GM12891 (cell line): ENCODE measurements at regions not wholly inside any gene's neighbourhood (a gene's known extent, or its start where the extent isn't known, plus 50 kb on each side); places are given as distances from the start of the nearest gene placed in this dataset.

Experiments used
- DNase-seq: peaks from one replicate; pipeline ENCODE4 v3.0.0; 2011; ENCODE audit warnings: low spot score; ENCODE audit not compliant: insufficient read length
- FAIRE-seq: peaks from 2 replicates; lab custom pipeline; 2011; peaks lifted over from hg19 to GRCh38; lab: Jason Lieb, UNC
- PAX5 ChIP-seq: IDR thresholded peaks from 2 replicates; pipeline ENCODE4 v1.6.1; 2011; ENCODE audit warnings: low read length, moderate library complexity, mild to moderate bottlenecking; ENCODE audit not compliant: insufficient read depth, severe bottlenecking
- POLR2A ChIP-seq: IDR thresholded peaks from 2 replicates; pipeline ENCODE4 v1.6.1; 2011; ENCODE audit warnings: low read depth, low read length, control low read depth
- POLR2AphosphoS5 ChIP-seq: IDR thresholded peaks from 2 replicates; pipeline ENCODE4 v1.6.1; 2011; ENCODE audit warnings: low read depth, low read length, control low read depth
- POU2F2 ChIP-seq: IDR thresholded peaks from 2 replicates; pipeline ENCODE4 v1.6.1; 2011; ENCODE audit warnings: low read depth, mild to moderate bottlenecking, control low read depth, low read length, moderate library complexity
- SPI1 ChIP-seq: IDR thresholded peaks from 2 replicates; pipeline ENCODE4 v1.6.1; 2011; ENCODE audit warnings: low read depth, low read length, control low read depth
- TAF1 ChIP-seq: IDR thresholded peaks from 2 replicates; pipeline ENCODE4 v1.6.1; 2011; ENCODE audit warnings: low read depth, low read length, control low read depth

DNA sequence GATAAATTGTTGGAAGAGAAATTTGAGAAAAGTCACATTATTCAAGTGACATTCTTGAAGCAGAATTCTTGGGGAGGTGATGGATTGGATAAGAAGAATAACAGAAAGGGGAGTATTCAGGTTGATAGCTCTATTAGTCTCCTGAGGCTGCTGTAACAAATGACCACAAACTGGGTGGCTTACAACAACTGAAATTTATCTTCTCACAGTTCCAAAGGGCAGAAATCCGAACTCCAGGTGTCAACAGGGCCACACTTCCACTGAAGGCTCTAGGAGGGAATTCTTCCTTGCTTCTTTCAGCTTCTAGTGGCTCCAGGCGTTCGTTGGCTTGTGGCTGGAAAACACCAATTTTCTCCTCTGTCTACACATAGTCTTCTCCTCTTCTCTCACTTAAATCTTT lies 99.8 kb downstream of the TES start:
- no peak for TF ChIP-seq PAX5
- no peak for TF ChIP-seq POU2F2
- no peak for TF ChIP-seq TAF1
- no peak for TF ChIP-seq POLR2A
- no peak for TF ChIP-seq POLR2AphosphoS5
- no peak for TF ChIP-seq SPI1
- FAIRE-seq (no peak), DNase-seq (no peak)

GRCh38 chr7:116311259-116311658 lies 100.9 kb downstream of the TES start:
- no peak for TF ChIP-seq SPI1
- TF ChIP-seq PAX5 = no peak
- no peak for TF ChIP-seq POLR2AphosphoS5
- no peak for TF ChIP-seq POU2F2
- TF ChIP-seq TAF1 = no peak
- no peak for TF ChIP-seq POLR2A
- FAIRE-seq (no peak), DNase-seq (no peak)

GRCh38 chr7:116311816-116312471 lies 101.6 kb downstream of the TES start:
- TF ChIP-seq POLR2A (no peak), TAF1 (no peak), SPI1 (no peak), PAX5 (no peak), POU2F2 (no peak), POLR2AphosphoS5 (no peak)
- FAIRE-seq = no peak
- DNase-seq = no peak

DNA sequence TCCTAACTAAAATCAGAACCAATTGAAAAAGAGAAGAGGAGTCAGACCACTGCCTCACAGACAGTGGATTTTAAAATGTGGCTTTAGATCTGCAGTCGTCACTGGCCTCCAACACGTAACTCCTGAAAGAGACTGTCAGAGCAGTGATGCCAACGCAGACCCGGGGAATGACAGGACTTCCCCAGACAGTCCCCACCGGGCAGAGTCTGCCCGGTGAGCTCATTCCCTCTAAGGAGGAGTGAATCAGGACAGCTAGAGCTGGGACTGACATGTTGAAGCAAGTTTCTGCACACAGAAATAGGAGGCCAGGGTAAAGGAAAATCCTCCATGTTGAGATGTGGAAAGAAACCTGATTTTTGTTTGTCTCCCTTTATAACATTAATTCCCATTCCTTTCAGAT lies 105.0 kb downstream of the TES start:
- DNase-seq (no peak), FAIRE-seq (peak; percentile 13)
- TF ChIP-seq POLR2AphosphoS5 (no peak), SPI1 (no peak)

- no peak for DNase-seq
- TF ChIP-seq SPI1 (peak; percentile 83), TAF1 (no peak), POLR2AphosphoS5 (no peak), POLR2A (no peak), PAX5 (no peak)
- FAIRE-seq = no peak
These were observed 105.5 kb downstream of the TES start for GRCh38 chr7:116315803-116316202.

GRCh38 chr7:116316838-116317628 lies 106.7 kb downstream of the TES start:
- FAIRE-seq (peak; percentile 88), DNase-seq (no peak)

DNA sequence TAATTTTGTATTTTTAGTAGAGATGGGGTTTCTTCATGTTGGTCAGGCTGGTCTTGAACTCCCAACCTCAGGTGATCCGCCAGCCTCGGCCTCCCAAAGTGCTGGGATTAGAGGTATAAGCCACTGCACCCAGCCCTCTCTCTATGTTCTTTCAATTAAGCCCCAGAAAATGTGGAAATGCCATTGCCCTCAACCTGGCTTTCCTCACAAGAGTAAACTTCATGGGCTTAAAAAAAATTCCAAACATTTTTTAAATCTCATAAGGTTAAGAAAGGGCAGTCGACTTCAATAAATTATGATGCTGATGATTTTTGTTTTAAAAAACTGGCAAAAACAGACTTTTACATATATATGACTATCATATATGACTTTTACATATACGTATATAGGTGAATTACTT lies 107.6 kb downstream of the TES start:
- TF ChIP-seq PAX5 (no peak), SPI1 (no peak), POLR2A (no peak), POLR2AphosphoS5 (no peak), TAF1 (no peak), POU2F2 (no peak)
- DNase-seq (no peak), FAIRE-seq (no peak)

More at GRCh38 chr7:116316838-116317628, 106.7 kb downstream of the TES start:
- TF ChIP-seq POLR2A (no peak), SPI1 (no peak), POU2F2 (peak; percentile 93), TAF1 (no peak)

DNA sequence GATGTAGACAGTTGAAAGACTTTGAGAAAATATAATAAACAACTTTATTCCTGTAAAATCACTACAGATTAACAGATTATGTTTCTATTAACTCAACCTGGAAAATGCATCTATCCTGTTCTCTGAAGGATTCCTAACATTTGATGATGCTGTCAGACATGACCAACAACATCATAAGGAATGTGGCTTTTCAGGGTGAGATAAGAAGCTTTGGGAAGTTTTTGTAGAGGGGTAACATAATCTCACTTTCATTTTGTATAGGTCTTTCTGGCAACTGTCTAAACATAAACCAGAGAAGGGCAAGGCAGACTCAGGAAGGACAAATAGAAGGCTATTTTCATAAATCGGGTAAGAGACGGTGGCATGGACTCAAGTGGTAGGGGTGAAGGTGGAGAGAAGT lies 112.2 kb downstream of the TES start:
- TF ChIP-seq POU2F2 (no peak), TAF1 (no peak), POLR2AphosphoS5 (no peak), SPI1 (no peak), POLR2A (no peak), PAX5 (no peak)
- DNase-seq (no peak), FAIRE-seq (no peak)

- DNase-seq (no peak), FAIRE-seq (no peak)
- TF ChIP-seq POLR2AphosphoS5 = no peak
- TF ChIP-seq SPI1 = peak; percentile 44; the same call in 1 of the 2 replicates
These were observed 114.2 kb downstream of the TES start for GRCh38 chr7:116324582-116324981.

DNA sequence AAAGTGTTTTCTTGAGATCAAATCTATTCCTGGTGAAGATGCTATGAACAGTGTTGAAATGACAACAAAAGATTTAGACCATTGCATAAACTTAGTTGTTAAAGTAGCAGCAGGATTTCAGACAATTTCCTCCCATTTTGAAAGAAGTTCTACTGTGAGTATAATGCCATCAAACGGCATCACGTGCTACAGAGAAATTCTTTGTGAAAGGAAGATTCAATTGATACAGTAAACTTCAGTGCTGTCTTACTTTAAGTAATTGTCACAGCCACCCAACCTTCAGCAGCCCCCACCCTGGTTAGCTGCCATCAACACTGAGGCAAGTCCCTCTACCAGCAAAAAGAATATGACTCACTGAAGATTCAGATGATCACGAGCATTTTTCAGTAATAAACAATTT lies 115.2 kb downstream of the TES start:
- DNase-seq (no peak), FAIRE-seq (no peak)
- TF ChIP-seq POLR2AphosphoS5 (no peak), SPI1 (no peak), TAF1 (no peak), POU2F2 (no peak), POLR2A (no peak), PAX5 (no peak)
